ENCODE measurements at regions not wholly inside any gene's neighbourhood (a gene's known extent, or its start where the extent isn't known, plus 50 kb on each side); places are given as distances from the start of the nearest gene placed in this dataset.

- Histone ChIP-seq H3K4me2 (ENCODE audit: low read length) (no peak overlapping the region), H3K9me3 (ENCODE audit: control insufficient read depth in 1 of 2, insufficient read depth in 1 of 2, low read depth in 1 of 2, low read length in 2 of 2) (no peaks in the 10 kb centered on the region), H4K20me1 (ENCODE audit: insufficient read depth) (no peaks in the 10 kb centered on the region), H2AFZ (ENCODE audit: low read depth, low read length, poor library complexity, severe bottlenecking) (no peak overlapping the region), H3K9me2 (ENCODE audit: insufficient read depth) (no peaks in the 10 kb centered on the region), H3K27ac (ENCODE audit: low read depth, low read length) (no peak overlapping the region), H3K27me3 (ENCODE audit: insufficient read depth, low read length) (no peaks in the 10 kb centered on the region), H3K4me3 (replicated peaks in 1 of 2; ENCODE audit: low read depth in 1 of 2, low read length in 2 of 2) (no peak overlapping the region), H3K79me2 (ENCODE audit: insufficient read depth, low read length) (no peaks in the 10 kb centered on the region), H3K36me3 (ENCODE audit: control insufficient read depth in 1 of 2, insufficient read depth in 2 of 2, low read length in 2 of 2) (no peaks in the 10 kb centered on the region), H3K4me1 (ENCODE audit: control insufficient read depth in 1 of 2, insufficient read depth in 2 of 2, low read length in 2 of 2) (no peaks in the 10 kb centered on the region), H3K9ac (ENCODE audit: low read length) (no peak overlapping the region)
- CTCF ChIA-PET = no interaction called here
- intact Hi-C loops (cut with micrococcal nuclease) = no loop called here
- ATAC-seq = no peak
- TF ChIP-seq SIN3A (IDR thresholded peaks at IDR 0.05; ENCODE audit: low read depth) (no peak), EZH2 (IDR thresholded peaks at IDR 0.05) (no peak), SRF (IDR thresholded peaks at IDR 0.05; ENCODE audit: low read depth) (no peak), ELF1 (IDR thresholded peaks at IDR 0.05; ENCODE audit: borderline replicate concordance, low read depth) (no peak), FOSL1 (IDR thresholded peaks at IDR 0.05; ENCODE audit: low read depth) (no peak), JUND (IDR thresholded peaks at IDR 0.05) (no peak), POLR2AphosphoS5 (IDR thresholded peaks at IDR 0.05; ENCODE audit: low read depth, low read length) (no peak), TCF7L2 (IDR thresholded peaks at IDR 0.05; ENCODE audit: borderline replicate concordance, extremely low read depth, insufficient read depth, insufficient read length) (no peak), RAD21 (IDR thresholded peaks at IDR 0.05; ENCODE audit: low read depth) (no peak), YY1 (IDR thresholded peaks at IDR 0.05; ENCODE audit: extremely low read depth, insufficient replicate concordance, low read depth, low read length) (no peak), EZH2phosphoT487 (IDR thresholded peaks at IDR 0.05; ENCODE audit: borderline replicate concordance) (no peak), SP1 (IDR thresholded peaks at IDR 0.05; ENCODE audit: low read depth) (no peak), ZFX (IDR thresholded peaks at IDR 0.05) (no peak), EGR1 (IDR thresholded peaks at IDR 0.05; ENCODE audit: low read depth) (no peak), ATF3 (IDR thresholded peaks at IDR 0.05) (no peak), MAX (IDR thresholded peaks at IDR 0.05) (no peak), ZNF274 (IDR thresholded peaks at IDR 0.05; ENCODE audit: low read depth, low read length) (no peak), CTCF (IDR thresholded peaks at IDR 0.05 in 2 of 3, conservative IDR thresholded peaks at IDR 0.05 in 1 of 3; ENCODE audit: borderline replicate concordance in 1 of 3, insufficient read depth in 1 of 3, low read depth in 2 of 3, low read length in 2 of 3) (no peak)
- POLR2A ChIA-PET = no interaction called here
- no peak for DNase-seq (ENCODE audit: low read depth, low spot score)
- no TSS peak for BruUV-seq (replicated peaks)
- RAD21 ChIA-PET (ENCODE audit: low non-redundant PET in 1 of 2, low total read pairs in 2 of 2, uncharacterized antibody in 2 of 2, unreplicated experiment in 2 of 2) = no interaction called here
Observed at GRCh38 chr9:82128011-82128696, 139.6 kb downstream of the SPATA31D1 start.
